ENCODE measurements at regions not wholly inside any gene's neighbourhood (a gene's known extent, or its start where the extent isn't known, plus 50 kb on each side); places are given as distances from the start of the nearest gene placed in this dataset.
"Not testable (repeated sequence)": the region's sequence is repeated elsewhere in the genome, so short reads cannot be mapped to it uniquely, and the experiment has no call there.

DNA sequence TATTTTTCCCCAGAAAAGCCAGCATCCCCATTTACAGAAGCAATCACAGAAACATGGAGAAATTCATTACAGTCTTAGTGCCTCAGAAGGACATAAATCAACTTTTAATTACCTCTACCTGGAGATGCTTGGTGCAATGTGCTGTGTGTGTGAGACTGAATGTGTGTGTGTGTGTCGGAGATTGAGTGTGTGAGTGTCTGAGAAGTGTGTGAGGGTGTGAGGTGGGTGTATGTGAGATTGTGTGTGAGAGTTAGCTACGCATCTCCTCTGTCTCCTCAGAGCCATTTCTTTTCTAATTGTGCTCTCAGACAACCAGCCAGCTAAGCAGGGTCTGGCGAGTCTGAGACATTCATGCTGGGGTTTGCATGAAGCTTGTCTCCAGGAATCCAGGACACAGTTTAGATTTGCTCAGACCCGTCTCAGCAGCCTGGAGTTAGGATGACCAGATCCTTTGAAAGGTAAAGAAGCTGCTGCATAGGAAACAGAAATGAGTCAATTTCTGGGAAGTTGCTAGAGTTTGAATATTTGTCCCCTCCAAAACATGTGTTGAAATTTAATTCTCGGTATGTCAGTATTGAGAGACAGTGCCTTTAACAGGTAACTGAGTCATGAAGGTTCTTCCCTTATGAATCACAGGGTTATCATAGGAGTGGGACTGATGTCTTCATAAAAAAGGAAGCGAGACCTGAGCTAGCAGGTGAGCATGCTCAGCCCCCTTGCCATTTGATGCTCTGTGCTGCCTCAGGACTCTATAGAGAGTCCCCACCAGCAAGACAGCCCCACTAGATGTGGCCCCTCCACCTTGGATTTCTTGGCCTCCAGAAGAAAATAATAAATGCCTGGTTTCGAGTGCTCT lies 199.0 kb upstream of the PLGLB2 start:
- DNase-seq = not testable (repeated sequence)

DNA sequence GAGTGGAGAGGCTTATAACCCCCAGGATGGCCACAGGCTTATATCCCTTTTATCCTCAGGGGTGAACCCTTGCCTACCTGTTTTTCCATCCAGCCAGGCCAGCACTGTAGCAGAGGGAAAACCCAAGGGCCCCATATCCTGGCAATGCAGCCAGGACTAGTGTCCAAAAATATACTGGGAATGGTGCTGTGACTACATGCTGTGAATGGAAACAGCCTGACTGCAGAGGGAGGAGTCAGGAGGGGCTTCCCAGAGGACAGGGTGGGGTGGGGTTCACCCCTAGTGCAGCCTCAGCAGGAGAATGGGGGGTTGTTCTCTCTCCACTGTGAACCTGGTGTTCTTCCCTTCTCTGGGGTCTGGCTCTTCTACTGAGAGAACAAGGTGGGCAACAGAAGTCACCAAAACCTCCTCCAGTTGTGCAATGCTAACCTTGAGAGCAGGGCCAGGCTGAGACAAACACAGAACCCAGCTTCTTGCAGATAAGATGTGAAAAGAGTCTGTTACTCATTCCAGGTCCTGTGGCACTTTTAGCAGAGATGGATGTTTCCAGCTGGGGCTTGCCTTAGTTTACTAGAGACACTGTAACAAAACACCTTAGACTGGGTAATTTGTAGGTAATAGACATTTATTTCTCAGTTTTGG lies 198.2 kb upstream of the PLGLB2 start:
- not testable (repeated sequence) for DNase-seq

DNA sequence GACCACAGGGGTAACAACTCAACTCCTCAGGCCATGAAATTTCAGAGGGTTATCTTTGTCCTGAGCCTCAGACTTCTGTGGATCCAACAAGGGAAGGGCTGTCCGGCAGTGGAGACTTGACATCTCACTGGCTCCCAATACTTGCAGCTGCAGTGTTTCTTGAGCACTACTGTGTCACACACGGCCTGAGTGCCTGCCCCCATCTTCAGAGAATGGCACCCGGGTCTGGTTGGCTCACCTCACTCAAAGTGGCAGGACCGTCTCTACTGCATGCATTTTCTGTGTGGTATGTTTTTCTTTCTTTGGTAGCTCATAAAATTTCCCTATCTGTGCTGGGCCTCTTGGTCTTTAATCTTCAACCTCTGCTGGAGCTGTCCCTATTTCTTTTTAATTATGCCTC lies 193.2 kb upstream of the PLGLB2 start:
- not testable (repeated sequence) for DNase-seq

DNA sequence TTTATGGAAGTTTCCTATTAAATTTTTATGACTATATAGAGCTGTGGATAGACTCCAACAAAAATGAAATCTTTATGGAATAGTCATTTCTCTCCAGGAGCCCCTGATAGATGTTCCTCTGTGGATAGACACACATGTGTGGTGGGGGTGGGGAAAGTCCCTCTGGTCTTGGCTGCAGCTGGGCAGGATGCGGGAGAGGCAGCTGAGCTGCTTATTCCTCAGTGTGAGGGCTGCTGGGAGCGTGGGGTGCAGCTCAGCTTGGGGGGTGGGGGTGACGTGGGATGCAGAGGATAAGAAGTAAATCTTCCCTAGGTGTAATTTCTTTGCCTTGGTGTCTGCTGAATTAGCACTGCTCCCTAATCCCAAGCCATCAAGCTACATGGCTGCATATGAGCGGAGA lies 192.8 kb upstream of the PLGLB2 start:
- peak; percentile 63 for DNase-seq

DNA sequence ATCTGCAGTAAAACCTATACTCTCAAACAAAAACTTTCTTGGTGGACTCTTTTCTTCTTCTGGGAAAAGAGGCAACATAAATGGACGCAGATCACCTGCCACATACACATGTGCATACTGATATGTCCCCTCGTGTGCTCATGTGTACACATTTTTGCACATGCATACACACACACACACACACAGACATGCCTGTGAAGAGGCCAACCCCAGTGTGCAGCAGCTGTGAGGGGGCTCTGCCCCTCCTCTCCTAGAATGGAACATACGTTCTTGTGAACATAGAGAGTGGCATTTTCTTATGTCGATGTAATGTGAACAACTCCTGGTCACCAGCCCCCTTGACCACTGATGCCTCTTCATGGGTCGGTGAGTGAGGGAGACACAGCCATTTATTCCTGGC lies 188.9 kb upstream of the PLGLB2 start:
- DNase-seq = not testable (repeated sequence)

DNA sequence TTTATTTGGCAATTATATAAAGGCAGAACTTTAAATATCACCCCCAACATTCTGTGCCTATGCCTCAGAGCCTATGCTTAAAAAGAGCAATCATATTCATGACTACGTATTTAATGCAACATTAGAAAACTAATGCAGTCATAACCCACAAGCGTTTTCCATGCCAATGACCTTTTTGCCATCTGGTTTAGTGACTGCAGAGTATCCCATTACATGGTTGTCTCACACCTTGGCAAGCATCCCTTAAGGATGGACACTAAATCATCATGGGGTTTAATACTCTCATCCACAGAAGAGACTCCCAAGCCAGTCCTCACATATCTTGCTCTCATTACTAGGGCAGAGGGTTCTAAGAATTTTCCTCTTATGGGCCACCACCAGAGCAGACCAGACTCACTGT lies 188.2 kb upstream of the PLGLB2 start:
- DNase-seq = not testable (repeated sequence)

DNA sequence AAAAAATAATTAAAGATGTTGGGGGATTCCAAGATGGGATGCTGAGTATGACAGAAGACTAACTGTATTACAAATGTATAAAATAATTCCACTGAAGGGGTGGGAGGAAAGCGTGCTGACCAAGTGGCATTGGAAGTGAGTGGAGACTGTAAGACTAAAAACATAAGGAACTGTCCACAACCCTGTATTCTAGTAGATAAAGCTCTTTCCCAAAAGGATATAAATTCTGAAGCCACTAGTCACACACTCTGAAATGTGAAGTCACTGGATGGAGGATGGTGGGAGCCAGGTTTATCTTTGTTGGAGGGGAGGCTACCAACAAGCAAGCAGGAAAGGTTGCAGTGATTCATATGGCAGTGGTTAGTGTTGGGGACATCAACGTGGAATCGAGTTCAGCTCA lies 182.8 kb upstream of the PLGLB2 start:
- DNase-seq = peak; percentile 14

DNA sequence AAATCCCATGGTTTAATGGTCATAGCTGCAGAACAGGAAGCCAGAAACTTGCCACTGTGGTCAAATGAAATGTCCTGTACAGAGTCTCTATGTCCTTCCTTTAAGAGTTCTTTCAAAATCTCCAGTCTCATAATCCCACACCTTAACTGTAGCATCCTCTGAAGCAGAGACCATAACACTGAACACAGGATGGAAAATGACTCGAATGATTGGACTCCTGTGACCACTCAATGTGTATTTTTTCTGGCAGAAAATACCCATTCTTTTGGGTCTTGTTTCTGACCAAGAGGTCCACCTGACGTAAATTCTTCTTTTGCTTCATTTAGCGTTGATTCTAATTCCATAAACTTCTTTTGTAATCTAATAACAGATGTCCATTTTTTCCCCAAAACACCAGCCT lies 181.4 kb upstream of the PLGLB2 start:
- DNase-seq = peak; percentile 25

DNA sequence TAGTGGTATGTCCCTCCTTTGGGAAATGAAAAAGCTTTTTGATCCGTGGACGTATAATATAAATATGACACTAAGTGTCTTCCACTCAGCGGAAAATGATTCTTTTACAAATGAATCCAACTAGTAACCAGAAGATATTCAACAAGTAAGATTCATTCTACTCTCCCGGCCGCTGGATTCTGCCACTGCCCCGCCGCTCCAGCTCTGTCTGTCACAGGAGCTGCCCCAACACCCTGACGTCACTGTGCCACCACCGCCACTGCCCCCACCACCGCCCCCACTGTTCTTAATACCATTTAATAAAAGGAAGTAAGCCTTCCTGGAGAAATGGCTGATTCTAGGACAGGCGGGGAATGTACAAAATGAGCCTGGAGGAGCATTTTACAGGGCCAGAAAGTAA lies 180.8 kb upstream of the PLGLB2 start:
- DNase-seq = not testable (repeated sequence)

DNA sequence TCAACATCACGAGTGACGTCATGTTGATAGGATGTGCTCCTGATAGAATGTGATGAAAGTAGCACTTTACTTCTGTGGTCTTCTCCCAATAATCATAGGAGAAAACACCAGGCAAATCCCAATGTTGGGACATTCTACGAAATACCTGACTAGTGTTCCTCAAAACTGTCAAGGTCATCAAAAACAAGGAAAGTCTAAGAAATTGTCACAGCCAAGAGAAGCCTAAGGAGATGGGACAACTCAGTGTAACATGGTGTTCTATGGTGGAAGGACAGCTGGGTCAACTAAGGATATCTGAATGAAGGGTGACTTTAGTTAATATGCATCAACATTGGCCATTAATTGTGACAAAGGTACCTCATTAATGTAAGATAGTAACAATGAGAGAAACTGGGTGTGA lies 180.0 kb upstream of the PLGLB2 start:
- DNase-seq = not testable (repeated sequence)

DNA sequence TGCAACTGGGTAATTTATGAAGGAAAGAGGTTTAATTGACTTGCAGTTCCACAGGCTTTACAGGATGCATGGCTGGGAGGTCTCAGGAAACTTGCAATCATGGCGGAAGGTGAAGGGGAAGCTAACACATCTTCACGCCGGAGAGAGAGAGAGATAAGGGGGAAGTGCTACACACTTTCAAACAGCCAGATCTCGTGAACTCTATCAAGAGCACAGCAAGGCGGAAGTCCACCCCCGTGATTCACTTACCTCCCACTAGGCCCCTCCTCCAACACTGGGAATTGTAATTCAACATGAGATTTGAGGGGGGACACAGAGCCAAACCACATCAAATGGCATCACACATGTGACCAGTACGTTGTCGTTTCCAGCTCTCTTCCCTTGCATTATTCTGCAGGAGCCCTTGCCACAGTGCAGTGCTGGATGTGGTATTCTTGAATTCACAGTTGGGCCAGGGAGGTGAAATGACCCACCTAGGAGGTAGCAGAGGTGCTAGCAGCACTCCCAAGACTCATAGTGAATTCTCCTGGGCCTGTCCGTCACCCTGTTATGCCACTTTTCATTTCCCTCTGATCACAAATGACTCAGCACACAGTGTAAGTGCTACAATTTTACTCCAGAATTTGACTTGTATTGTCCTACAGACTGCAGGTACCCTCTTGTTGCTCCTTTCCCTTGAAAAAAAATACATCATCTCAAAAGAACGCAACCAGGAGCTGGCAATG lies 179.2 kb upstream of the PLGLB2 start:
- not testable (repeated sequence) for DNase-seq

DNA sequence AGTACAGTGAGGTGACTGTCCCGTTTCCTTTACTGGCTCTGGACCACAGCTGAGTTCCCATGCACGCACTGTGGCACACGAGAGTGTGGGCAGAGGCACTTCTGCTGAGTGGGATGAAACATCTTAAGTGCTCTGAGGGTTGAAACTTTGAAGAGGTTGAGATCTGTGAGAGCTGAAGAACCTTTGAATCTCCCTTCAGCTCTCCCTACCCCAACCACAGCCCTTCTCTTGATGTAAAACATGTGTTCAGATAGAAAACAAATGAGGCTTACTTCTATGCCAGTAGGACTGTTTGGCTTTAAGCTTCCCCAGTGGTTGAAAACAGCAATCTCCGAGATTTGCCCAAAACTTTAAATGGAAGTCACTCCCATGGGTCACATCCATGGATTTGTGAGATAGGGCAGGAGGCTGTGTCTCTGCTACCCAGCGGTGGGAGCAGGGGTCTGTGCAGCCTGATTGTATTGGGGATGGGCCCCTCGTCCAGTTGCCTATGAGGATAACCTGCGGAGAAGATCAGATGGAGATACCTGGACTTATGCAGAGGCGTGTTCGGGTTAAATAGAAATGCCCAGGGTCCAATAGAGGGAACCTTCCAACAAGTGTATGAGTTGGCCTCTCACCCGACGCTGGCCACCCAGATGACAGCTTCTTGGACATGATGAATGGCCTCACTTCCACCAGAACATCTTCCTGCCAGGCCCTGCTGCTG lies 178.0 kb upstream of the PLGLB2 start:
- DNase-seq = not testable (repeated sequence)

DNA sequence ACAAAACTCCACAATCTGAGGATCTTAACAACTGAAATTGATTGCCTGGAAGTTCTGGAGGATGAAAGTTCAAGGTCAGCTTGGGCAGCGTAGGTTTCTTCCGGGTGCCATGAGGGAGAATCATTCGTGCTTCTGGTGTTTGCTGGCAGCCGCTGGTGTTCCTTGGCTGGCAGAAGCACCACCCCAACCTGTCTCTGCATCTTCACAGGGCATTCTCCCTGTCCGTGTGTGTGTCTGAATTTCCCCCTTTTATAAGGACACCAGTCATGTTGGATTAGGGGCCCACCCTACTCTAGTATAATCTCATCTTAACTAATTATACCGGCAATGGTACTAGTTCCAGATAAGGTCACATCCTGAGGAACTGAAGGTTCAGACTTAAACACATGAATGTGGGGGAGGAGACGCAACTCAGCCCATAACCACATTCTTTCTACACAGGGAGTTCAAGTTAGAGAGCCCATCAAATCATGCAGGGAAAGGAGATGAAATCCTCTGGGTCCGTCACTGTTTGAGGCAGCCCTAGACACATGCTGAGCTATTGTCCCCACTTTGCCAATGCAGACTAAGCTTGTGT lies 175.9 kb upstream of the PLGLB2 start:
- not testable (repeated sequence) for DNase-seq

DNA sequence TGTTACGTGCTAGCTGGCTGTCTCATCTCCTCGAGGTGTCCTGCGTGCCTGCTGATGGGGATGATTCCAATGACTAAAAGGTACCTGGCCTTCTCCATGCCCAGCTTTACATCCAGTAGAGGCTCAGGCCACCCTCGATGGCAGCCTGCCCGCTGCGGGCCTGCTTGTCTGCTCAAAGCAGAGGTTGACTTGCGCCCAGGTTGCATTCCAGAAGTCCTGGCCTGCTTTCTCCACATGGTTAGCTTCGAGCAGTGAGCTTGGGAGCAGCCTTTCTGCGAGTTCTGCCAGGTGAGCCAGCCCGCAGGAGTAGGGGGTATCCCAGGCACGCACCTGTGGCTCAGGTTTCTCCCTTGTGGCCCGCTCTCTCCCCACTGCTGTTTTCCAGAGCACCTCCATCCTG lies 175.0 kb upstream of the PLGLB2 start:
- not testable (repeated sequence) for DNase-seq

DNA sequence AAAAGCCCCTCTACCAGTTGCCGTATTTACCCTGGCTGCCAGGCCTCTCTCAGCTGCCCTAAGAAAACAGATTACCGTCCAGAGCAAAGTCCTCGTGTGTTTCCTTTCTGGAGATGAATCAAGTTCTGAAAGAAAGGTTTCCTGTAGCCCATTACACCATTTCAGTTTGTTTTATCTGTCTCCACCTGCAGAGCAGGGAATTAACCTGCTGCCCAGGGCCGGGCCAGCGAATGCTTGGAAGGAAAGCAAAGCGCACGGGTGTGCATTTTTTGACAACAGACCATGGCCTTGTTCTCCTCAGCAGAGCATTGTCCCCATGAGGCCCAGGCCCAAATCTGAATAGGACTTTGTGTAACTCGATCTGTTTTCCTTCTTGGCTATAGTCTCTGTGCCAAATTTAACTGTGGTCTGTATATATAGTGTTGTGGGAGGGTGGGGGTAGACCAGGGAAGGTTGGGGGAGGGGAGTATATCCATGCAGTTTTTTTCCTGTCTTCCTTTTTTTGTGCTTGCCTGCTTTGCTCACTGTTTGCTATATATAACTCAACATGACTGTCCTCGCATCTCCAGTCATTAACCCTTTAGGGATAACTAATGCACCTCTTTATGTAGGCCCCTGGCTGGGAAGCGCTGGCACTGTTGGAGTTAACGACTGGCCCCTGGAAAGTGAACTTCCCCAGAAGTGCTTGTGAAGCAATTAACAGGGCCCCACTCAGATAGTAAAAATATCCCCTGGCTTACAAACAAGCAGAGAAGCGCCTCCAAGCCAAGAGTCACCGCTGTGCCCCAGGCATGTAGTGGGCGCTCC lies 174.3 kb upstream of the PLGLB2 start:
- not testable (repeated sequence) for DNase-seq

DNA sequence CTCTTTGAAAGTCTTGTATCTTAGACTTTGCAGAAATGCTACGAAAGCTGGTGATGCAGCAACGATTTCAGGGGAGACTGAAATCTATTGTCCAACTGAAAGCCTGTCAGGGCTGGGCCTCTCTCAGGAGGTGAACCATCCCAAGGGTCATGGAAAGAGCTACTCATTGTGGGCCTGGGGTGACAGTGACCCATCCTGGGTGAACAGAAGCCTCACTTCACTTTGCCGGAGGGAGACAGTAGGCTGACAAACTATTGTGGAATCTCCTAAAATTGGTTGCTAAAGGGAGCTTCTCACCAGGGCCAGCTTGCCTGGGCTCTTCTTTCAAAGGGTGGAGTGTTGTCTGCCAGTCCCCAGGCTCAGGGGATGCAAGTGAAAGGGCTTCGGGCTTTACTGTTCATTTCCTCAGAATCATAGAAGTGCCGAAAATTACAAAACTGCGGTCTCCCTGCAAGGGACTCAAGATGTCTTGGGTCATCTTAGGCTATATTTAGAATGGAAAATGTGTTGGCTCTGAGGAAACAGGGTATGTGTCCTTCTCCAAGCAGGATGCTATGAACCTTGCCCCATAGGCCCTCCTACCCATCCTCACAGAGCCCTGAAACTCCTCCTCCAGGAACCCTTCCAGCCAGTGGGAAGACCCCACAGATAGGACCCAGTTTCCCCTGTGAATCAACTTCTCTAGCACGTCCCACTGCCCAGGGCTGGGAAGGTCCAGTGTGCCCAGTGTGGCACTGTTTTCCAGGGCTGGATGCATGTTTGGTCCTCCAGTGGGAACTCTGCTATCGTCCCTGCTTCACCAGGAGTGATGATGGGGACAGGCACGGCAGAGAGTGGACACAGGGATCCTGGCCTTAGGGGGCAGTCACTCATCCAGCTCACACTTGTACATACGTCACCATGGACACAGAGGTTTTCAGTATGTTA lies 173.4 kb upstream of the PLGLB2 start:
- not testable (repeated sequence) for DNase-seq

DNA sequence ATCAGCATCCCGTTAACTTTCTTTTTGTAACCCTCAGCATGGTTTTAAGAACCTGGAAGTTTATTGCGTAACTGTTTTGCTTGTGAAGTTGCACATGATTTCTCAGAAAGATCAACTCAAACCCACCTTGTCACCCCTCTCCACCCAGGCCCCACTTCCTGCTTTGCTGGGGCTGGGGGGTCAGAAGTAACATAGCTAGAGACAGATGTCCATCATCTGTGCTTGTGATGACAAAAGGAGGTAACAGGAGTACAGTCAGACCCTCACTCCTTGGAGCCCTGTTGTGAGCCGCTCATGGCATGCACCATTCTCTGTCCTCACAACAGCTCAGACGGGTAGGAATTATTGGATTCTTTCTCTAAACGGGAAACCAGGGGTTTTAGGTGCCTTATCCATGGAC lies 172.7 kb upstream of the PLGLB2 start:
- not testable (repeated sequence) for DNase-seq

DNA sequence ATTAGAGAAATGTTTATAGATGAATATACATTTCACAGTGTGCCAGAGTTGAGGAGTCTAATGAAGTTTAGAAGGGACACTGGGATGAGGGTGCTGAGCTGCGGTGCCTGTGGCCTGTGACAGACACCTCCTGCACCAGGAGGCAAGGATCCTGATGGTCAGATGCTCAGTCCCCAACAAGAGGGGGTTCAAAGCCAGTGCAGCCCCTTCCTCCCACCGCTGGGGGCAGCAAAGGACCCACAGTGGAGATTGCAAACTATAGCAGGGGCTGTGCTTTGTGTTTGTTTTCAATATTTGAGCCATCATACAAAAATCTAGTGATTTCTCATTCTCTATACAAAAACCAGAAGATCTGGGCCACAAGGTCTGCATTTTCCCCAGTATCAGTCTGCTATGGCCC lies 170.5 kb upstream of the PLGLB2 start:
- not testable (repeated sequence) for DNase-seq

DNA sequence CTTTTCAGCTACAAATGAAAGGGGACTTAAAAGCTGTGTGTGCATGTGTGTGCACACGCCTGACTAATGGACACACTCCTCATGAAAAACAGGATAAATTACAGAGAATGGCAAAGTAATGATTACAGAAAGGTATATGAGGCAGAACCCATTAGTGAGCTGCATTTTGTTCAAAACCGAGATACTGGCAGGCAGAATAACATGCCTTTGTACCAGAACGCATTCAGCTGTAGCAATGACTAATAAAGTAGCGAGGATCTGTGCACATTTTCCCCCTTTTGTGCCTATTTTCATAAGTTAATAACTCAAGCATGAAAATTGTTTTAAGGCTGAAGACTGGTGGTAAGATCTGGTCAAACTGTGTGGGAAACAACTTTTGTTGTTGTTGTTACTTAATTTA lies 165.7 kb upstream of the PLGLB2 start:
- not testable (repeated sequence) for DNase-seq

DNA sequence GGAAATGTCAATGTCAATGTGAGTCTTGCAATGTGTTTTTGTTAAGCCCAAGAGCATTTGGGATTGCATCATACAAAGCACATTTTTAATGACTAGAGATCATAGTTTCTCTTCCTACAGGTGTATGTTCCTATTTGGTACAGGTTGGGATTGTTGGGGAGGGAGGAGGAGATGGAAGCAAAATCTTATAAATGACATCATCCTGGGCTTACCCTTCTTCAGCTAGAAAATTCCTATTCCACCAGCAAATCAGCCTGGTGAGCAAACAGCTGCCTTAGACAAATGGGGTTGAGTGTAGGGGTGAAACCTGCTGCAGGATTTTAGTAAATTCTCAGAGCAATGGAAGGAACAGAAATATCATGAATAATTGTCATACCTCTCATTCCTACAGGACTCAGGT lies 165.3 kb upstream of the PLGLB2 start:
- peak; percentile 45 for DNase-seq

Measured in fibroblast of skin of abdomen (primary cell).